GM12878 (cell line): ENCODE measurements at regions not wholly inside any gene's neighbourhood (a gene's known extent, or its start where the extent isn't known, plus 50 kb on each side); places are given as distances from the start of the nearest gene placed in this dataset.

Experiments used
- EED ChIP-seq: sonication (generic); IDR thresholded peaks from 2 replicates; pipeline ENCODE4 v1.6.1; 2016; ENCODE audit warnings: antibody characterized with exemption, low read depth
- YY1 ChIP-seq: IDR thresholded peaks from 2 replicates; pipeline ENCODE4 v1.6.1; 2011; ENCODE audit warnings: low read depth, mild to moderate bottlenecking, low read length
- ZBED1 ChIP-seq: IDR thresholded peaks from 2 replicates; pipeline ENCODE4 v1.6.1; 2016; ENCODE audit warnings: borderline replicate concordance
- TF ChIP-seq, protein P1 (sequence below): IDR thresholded peaks from 2 replicates; pipeline ENCODE4 v1.6.1; 2012; ENCODE audit warnings: low read depth, low read length, improper control_type of control experiment

DNA sequence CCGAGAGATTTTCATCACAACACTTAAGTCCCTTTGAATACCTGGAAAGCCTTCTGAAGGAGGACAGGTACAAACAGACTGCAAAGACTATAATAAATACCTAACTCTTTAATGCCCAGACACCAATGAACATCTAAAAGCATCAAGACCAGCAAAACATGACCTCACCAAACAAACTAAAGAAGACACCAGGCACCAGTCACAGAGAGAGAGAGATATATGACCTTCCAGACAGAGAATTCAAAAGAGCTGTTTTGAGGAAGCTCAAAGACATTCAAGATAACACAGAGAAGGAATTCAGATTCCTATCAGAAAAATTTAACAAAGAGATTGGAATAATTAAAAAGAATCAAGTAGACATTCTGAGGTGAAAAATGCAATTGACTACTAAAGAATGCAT is 50.6 kb upstream of the ACADM start (continued):
- TF ChIP-seq, protein P1, sequence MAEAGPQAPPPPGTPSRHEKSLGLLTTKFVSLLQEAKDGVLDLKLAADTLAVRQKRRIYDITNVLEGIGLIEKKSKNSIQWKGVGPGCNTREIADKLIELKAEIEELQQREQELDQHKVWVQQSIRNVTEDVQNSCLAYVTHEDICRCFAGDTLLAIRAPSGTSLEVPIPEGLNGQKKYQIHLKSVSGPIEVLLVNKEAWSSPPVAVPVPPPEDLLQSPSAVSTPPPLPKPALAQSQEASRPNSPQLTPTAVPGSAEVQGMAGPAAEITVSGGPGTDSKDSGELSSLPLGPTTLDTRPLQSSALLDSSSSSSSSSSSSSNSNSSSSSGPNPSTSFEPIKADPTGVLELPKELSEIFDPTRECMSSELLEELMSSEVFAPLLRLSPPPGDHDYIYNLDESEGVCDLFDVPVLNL: no peak
- TF ChIP-seq ZBED1: no peak
- no peak for TF ChIP-seq EED
- no peak for TF ChIP-seq YY1
